SK-N-SH treated with all-trans-retinoic acid at 6 μM for 48 hours (cell line): ENCODE measurements at regions not wholly inside any gene's neighbourhood (a gene's known extent, or its start where the extent isn't known, plus 50 kb on each side); places are given as distances from the start of the nearest gene placed in this dataset.

ENCODE experiments used
- ATAC-seq: fragments of 200-7000 bp; cut with Tn5 transposase; 3 replicates; pipeline ENCODE4 v1.9.1; 2020; ENCODE audit warnings: mild to moderate bottlenecking, moderate library complexity
- ARNTL ChIP-seq: fragments of 450-650 bp; formaldehyde crosslinking; IDR thresholded peaks from 2 replicates; pipeline ENCODE4 v1.5.0; 2020; ENCODE audit warnings: low read depth, mild to moderate bottlenecking, moderate library complexity, borderline replicate concordance
- BACH2 ChIP-seq: fragments of 250-450 bp; sonication (Bioruptor Pico); IDR thresholded peaks from 2 replicates; pipeline ENCODE4 v1.9.0; 2021; ENCODE audit warnings: mild to moderate bottlenecking, borderline replicate concordance
- ESRRG ChIP-seq: fragments of 250-450 bp; sonication (Bioruptor Pico); IDR thresholded peaks from 2 replicates; pipeline ENCODE4 v1.6.1; 2021; ENCODE audit warnings: mild to moderate bottlenecking
- GLIS3 ChIP-seq: fragments of 250-450 bp; sonication (Bioruptor Pico); IDR thresholded peaks from 2 replicates; pipeline ENCODE4 v1.5.0; 2020; ENCODE audit warnings: mild to moderate bottlenecking, moderate library complexity
- ISL1 ChIP-seq: fragments of 250-450 bp; sonication (Bioruptor Pico); IDR thresholded peaks from 2 replicates; pipeline ENCODE4 v2.1.2; 2022; ENCODE audit warnings: mild to moderate bottlenecking, moderate library complexity
- OSR1 ChIP-seq: fragments of 250-450 bp; sonication (Bioruptor Pico); IDR thresholded peaks from 2 replicates; pipeline ENCODE4 v1.8.0; 2022; ENCODE audit warnings: moderate library complexity, mild to moderate bottlenecking, inconsistent platforms
- POU6F1 ChIP-seq: fragments of 250-450 bp; sonication (Bioruptor Pico); IDR thresholded peaks from 2 replicates; pipeline ENCODE4 v1.8.0; 2021; ENCODE audit warnings: low read depth, mild to moderate bottlenecking, moderate library complexity, borderline replicate concordance
- PPARA ChIP-seq: fragments of 250-450 bp; sonication (Bioruptor Pico); IDR thresholded peaks from 2 replicates; pipeline ENCODE4 v1.5.0; 2020; ENCODE audit warnings: mild to moderate bottlenecking, borderline replicate concordance
- RARB ChIP-seq: fragments of 250-450 bp; sonication (Bioruptor Pico); IDR thresholded peaks from 2 replicates; pipeline ENCODE4 v1.8.0; 2021; ENCODE audit warnings: mild to moderate bottlenecking, moderate library complexity
- SNAI2 ChIP-seq: fragments of 250-450 bp; sonication (Bioruptor Pico); IDR thresholded peaks from 2 replicates; pipeline ENCODE4 v1.5.0; 2020; ENCODE audit warnings: mild to moderate bottlenecking, moderate library complexity
- TCF4 ChIP-seq: fragments of 250-450 bp; sonication (Bioruptor Pico); IDR thresholded peaks from 2 replicates; pipeline ENCODE4 v1.8.0; 2021; ENCODE audit warnings: mild to moderate bottlenecking, moderate library complexity, borderline replicate concordance
- TOX ChIP-seq: fragments of 250-450 bp; sonication (Bioruptor Pico); IDR thresholded peaks from 2 replicates; pipeline ENCODE4 v1.8.0; 2021; ENCODE audit warnings: mild to moderate bottlenecking, moderate library complexity, borderline replicate concordance
- ZC3H10 ChIP-seq: fragments of 250-450 bp; sonication (Bioruptor Pico); IDR thresholded peaks from 2 replicates; pipeline ENCODE4 v1.5.1; 2021; ENCODE audit warnings: mild to moderate bottlenecking, moderate library complexity
- ZFP3 ChIP-seq: fragments of 250-450 bp; sonication (Bioruptor Pico); IDR thresholded peaks from 2 replicates; pipeline ENCODE4 v1.5.0; 2020; ENCODE audit warnings: mild to moderate bottlenecking, moderate library complexity
- ZFP30 ChIP-seq: fragments of 450-650 bp; formaldehyde crosslinking; IDR thresholded peaks from 2 replicates; pipeline ENCODE4 v1.5.0; 2022; ENCODE audit warnings: mild to moderate bottlenecking, moderate library complexity
- ZNF565 ChIP-seq: fragments of 450-650 bp; formaldehyde crosslinking; conservative IDR thresholded peaks from 2 replicates; pipeline ENCODE4 v1.5.0; 2020; ENCODE audit warnings: low read depth, mild to moderate bottlenecking, moderate library complexity
- ZNF8 ChIP-seq: fragments of 450-650 bp; formaldehyde crosslinking; IDR thresholded peaks from 2 replicates; pipeline ENCODE4 v1.5.0; 2020; ENCODE audit warnings: mild to moderate bottlenecking, moderate library complexity
- TF ChIP-seq, protein P1 (sequence below): fragments of 250-450 bp; sonication (Bioruptor Pico); IDR thresholded peaks from 2 replicates; pipeline ENCODE4 v1.8.0; 2020; ENCODE audit warnings: mild to moderate bottlenecking, moderate library complexity, borderline replicate concordance
- TF ChIP-seq, protein P2 (sequence below): fragments of 250-450 bp; sonication (Bioruptor Pico); IDR thresholded peaks from 2 replicates; pipeline ENCODE4 v1.5.1; 2021; ENCODE audit warnings: mild to moderate bottlenecking, moderate library complexity
- TF ChIP-seq, protein P3 (sequence below): fragments of 250-450 bp; sonication (Bioruptor Pico); IDR thresholded peaks from 2 replicates; pipeline ENCODE4 v1.5.0; 2020; ENCODE audit warnings: mild to moderate bottlenecking, moderate library complexity

DNA sequence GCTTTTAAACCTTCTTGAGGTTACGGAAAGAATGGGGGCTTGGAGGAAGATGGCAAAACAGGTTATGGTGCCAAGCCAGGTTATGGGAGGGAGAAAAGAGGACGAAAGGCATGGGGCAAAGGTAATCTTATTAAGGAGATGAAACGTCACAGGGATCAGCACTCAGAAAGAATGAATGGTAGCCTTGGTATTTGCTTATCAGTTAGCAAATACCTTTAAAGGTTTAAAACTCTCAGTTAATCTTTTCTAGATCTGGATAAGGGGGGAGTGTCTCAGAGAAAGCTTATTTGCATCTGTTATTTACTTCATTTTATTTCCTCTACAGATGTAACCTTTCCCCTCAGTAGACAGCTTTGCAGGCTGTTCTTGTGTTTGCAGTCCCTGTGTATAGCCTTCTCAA, 55.5 kb upstream of the EEF1E1 start:
- TF ChIP-seq, protein P1, sequence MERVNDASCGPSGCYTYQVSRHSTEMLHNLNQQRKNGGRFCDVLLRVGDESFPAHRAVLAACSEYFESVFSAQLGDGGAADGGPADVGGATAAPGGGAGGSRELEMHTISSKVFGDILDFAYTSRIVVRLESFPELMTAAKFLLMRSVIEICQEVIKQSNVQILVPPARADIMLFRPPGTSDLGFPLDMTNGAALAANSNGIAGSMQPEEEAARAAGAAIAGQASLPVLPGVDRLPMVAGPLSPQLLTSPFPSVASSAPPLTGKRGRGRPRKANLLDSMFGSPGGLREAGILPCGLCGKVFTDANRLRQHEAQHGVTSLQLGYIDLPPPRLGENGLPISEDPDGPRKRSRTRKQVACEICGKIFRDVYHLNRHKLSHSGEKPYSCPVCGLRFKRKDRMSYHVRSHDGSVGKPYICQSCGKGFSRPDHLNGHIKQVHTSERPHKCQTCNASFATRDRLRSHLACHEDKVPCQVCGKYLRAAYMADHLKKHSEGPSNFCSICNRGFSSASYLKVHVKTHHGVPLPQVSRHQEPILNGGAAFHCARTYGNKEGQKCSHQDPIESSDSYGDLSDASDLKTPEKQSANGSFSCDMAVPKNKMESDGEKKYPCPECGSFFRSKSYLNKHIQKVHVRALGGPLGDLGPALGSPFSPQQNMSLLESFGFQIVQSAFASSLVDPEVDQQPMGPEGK (CRISPR knock-in tag) = no peak
- no peak for TF ChIP-seq TOX (CRISPR knock-in tag)
- TF ChIP-seq TCF4 (CRISPR knock-in tag) = no peak
- no peak for TF ChIP-seq OSR1 (CRISPR knock-in tag)
- no peak for TF ChIP-seq POU6F1 (CRISPR knock-in tag)
- TF ChIP-seq ZFP30 (CRISPR knock-in tag) = no peak
- TF ChIP-seq GLIS3 (CRISPR knock-in tag) = no peak
- no peak for TF ChIP-seq ZFP3 (CRISPR knock-in tag)
- TF ChIP-seq ZNF565 = no peak
- TF ChIP-seq ESRRG (CRISPR knock-in tag) = no peak
- TF ChIP-seq RARB (CRISPR knock-in tag) = no peak
- no peak for TF ChIP-seq BACH2 (CRISPR knock-in tag)
- TF ChIP-seq ZC3H10 (CRISPR knock-in tag) = no peak
- no peak for TF ChIP-seq SNAI2 (CRISPR knock-in tag)
- TF ChIP-seq ARNTL (CRISPR knock-in tag) = no peak
- no peak for TF ChIP-seq PPARA
- no peak for ATAC-seq

GRCh38 chr6:8155259-8156012, 53.1 kb upstream of the EEF1E1 start:
- ATAC-seq = no peak
- TF ChIP-seq SNAI2 (CRISPR knock-in tag) = no peak
- TF ChIP-seq PPARA = no peak
- TF ChIP-seq, protein P2, sequence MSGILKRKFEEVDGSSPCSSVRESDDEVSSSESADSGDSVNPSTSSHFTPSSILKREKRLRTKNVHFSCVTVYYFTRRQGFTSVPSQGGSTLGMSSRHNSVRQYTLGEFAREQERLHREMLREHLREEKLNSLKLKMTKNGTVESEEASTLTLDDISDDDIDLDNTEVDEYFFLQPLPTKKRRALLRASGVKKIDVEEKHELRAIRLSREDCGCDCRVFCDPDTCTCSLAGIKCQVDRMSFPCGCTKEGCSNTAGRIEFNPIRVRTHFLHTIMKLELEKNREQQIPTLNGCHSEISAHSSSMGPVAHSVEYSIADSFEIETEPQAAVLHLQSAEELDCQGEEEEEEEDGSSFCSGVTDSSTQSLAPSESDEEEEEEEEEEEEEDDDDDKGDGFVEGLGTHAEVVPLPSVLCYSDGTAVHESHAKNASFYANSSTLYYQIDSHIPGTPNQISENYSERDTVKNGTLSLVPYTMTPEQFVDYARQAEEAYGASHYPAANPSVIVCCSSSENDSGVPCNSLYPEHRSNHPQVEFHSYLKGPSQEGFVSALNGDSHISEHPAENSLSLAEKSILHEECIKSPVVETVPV = no peak
- TF ChIP-seq GLIS3 (CRISPR knock-in tag) = no peak
- TF ChIP-seq ARNTL (CRISPR knock-in tag) = no peak
- TF ChIP-seq, protein P1 (CRISPR knock-in tag) = no peak
- no peak for TF ChIP-seq ZFP30 (CRISPR knock-in tag)
- TF ChIP-seq OSR1 (CRISPR knock-in tag) = no peak
- TF ChIP-seq POU6F1 (CRISPR knock-in tag) = no peak
- TF ChIP-seq ZFP3 (CRISPR knock-in tag) = no peak
- TF ChIP-seq ZNF8 (CRISPR knock-in tag) = no peak
- TF ChIP-seq ZC3H10 (CRISPR knock-in tag) = no peak
- TF ChIP-seq TCF4 (CRISPR knock-in tag) = no peak
- no peak for TF ChIP-seq BACH2 (CRISPR knock-in tag)
- no peak for TF ChIP-seq RARB (CRISPR knock-in tag)
- TF ChIP-seq, protein P3, sequence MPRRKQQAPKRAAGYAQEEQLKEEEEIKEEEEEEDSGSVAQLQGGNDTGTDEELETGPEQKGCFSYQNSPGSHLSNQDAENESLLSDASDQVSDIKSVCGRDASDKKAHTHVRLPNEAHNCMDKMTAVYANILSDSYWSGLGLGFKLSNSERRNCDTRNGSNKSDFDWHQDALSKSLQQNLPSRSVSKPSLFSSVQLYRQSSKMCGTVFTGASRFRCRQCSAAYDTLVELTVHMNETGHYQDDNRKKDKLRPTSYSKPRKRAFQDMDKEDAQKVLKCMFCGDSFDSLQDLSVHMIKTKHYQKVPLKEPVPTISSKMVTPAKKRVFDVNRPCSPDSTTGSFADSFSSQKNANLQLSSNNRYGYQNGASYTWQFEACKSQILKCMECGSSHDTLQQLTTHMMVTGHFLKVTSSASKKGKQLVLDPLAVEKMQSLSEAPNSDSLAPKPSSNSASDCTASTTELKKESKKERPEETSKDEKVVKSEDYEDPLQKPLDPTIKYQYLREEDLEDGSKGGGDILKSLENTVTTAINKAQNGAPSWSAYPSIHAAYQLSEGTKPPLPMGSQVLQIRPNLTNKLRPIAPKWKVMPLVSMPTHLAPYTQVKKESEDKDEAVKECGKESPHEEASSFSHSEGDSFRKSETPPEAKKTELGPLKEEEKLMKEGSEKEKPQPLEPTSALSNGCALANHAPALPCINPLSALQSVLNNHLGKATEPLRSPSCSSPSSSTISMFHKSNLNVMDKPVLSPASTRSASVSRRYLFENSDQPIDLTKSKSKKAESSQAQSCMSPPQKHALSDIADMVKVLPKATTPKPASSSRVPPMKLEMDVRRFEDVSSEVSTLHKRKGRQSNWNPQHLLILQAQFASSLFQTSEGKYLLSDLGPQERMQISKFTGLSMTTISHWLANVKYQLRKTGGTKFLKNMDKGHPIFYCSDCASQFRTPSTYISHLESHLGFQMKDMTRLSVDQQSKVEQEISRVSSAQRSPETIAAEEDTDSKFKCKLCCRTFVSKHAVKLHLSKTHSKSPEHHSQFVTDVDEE = no peak
- no peak for TF ChIP-seq ISL1 (CRISPR knock-in tag)
